Left ventricle myocardium inferior (tissue), 1 donor: ENCODE measurements at regions not wholly inside any gene's neighbourhood (a gene's known extent, or its start where the extent isn't known, plus 50 kb on each side); places are given as distances from the start of the nearest gene placed in this dataset.

Experiments used
- DNase-seq: peaks from one replicate; pipeline ENCODE4 v3.0.0-alpha.2; 2020
- H3K27ac ChIP-seq: fragments of 200-600 bp; replicated peaks from 2 replicates; pipeline ENCODE4 v1.8.0; 2021
- H3K27me3 ChIP-seq: fragments of 200-600 bp; 2 replicates; pipeline ENCODE4 v1.8.0; 2021; ENCODE audit warnings: low read depth
- H3K36me3 ChIP-seq: fragments of 200-600 bp; 2 replicates; pipeline ENCODE4 v1.8.0; 2021
- H3K4me1 ChIP-seq: fragments of 200-600 bp; 2 replicates; pipeline ENCODE4 v1.8.0; 2021
- H3K4me3 ChIP-seq: fragments of 200-600 bp; 2 replicates; pipeline ENCODE4 v1.8.0; 2021; ENCODE audit warnings: mild to moderate bottlenecking, moderate library complexity
- H3K9me3 ChIP-seq: fragments of 200-600 bp; replicated peaks from 2 replicates; pipeline ENCODE4 v1.8.0; 2021
- CTCF ChIP-seq: fragments of 200-600 bp; IDR thresholded peaks from 2 replicates; pipeline ENCODE4 v1.8.0; 2021; ENCODE audit warnings: antibody characterized with exemption, mild to moderate bottlenecking, borderline replicate concordance
- intact Hi-C: fragments of 100-400 bp; cut with micrococcal nuclease; formaldehyde crosslinking; loops from one replicate; pipeline ENCODE4 v1.11.0; 2022
- donor health status: DM: no; HTN: yes; CAD: no; lungs with severe emphysema.

GRCh38 chr9:102047549-102047948, 309.1 kb upstream of the GRIN3A start:
- no peaks in the 10 kb centered on the region for H3K4me1 ChIP-seq
- H3K27me3 ChIP-seq, result no peaks in the 10 kb centered on the region
- no peaks in the 10 kb centered on the region for H3K9me3 ChIP-seq
- H3K27ac ChIP-seq, result no peak overlapping the region
- no peaks in the 10 kb centered on the region for H3K36me3 ChIP-seq
- H3K4me3 ChIP-seq, result no peak overlapping the region
- no peak for TF ChIP-seq CTCF
- DNase-seq, result no peak
- intact Hi-C loops, result no loop called here

- no peaks in the 10 kb centered on the region for H3K4me1 ChIP-seq
- no peak for TF ChIP-seq CTCF
- H3K27me3 ChIP-seq, result no peaks in the 10 kb centered on the region
- no peaks in the 10 kb centered on the region for H3K36me3 ChIP-seq
- H3K27ac ChIP-seq, result no peak overlapping the region
- no peak overlapping the region for H3K4me3 ChIP-seq
- H3K9me3 ChIP-seq, result no peaks in the 10 kb centered on the region
- DNase-seq, result no peak
- intact Hi-C loops, result no loop called here
These were observed 305.7 kb upstream of the GRIN3A start for GRCh38 chr9:102044133-102044532.

- Histone ChIP-seq H3K36me3 (no peaks in the 10 kb centered on the region), H3K27ac (no peak overlapping the region), H3K4me3 (no peak overlapping the region), H3K9me3 (peaks cover 5% of the 10 kb centered on the region), H3K27me3 (no peaks in the 10 kb centered on the region), H3K4me1 (no peaks in the 10 kb centered on the region)
- TF ChIP-seq CTCF, result no peak
- intact Hi-C loops, result no loop called here
- no peak for DNase-seq
These were observed 299.6 kb upstream of the GRIN3A start for GRCh38 chr9:102038006-102038405.

DNA sequence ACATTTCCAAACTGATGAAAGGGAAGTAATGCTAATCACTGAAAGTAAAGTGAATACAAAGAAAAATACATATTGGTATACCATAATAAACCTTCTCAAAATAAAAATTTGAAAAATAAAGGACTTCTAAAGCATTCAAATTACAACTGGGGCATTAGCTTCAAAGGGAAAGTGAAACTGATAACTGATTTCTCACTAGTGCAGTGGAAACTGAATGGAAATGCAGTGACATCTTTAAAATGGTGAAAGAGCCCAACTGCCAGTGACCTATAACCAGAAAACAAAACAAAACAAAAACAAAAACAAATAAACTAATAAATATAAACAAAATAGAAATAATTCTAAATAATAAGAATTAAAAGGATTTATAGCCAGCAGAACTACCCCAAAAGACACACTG, 297.5 kb upstream of the GRIN3A start:
- no peak overlapping the region for H3K4me3 ChIP-seq
- H3K36me3 ChIP-seq, result no peaks in the 10 kb centered on the region
- TF ChIP-seq CTCF, result no peak
- no peaks in the 10 kb centered on the region for H3K4me1 ChIP-seq
- H3K27ac ChIP-seq, result no peak overlapping the region
- DNase-seq, result no peak
- H3K9me3 ChIP-seq, result peaks cover 5% of the 10 kb centered on the region
- H3K27me3 ChIP-seq, result no peaks in the 10 kb centered on the region
- intact Hi-C loops, result no loop called here

DNA sequence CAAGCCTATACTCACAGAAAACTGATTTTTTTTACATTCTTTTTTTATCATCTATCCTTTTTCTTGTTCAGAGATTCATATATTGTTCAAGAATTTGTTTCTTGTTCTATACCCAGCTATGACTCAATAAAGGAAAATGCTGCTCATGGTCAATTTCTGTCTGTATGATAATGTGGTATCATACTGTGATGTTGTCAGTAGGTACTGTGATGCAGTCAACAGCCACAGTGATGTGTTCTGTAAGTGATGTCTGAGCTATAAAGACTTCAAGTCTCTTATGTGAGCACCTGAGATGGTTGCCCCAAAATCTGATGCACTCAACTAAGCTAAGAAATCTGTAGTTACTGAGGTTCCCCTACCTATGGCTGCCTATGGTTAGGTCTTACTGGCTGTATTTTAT, 294.2 kb upstream of the GRIN3A start:
- H3K27me3 ChIP-seq, result no peaks in the 10 kb centered on the region
- intact Hi-C loops, result no loop called here
- H3K4me1 ChIP-seq, result no peaks in the 10 kb centered on the region
- H3K27ac ChIP-seq, result no peak overlapping the region
- no peaks in the 10 kb centered on the region for H3K36me3 ChIP-seq
- H3K4me3 ChIP-seq, result no peak overlapping the region
- DNase-seq, result no peak
- no peak for TF ChIP-seq CTCF
- H3K9me3 ChIP-seq, result peaks cover 11% of the 10 kb centered on the region

GRCh38 chr9:102000956-102001355, 262.5 kb upstream of the GRIN3A start:
- Histone ChIP-seq H3K36me3 (no peaks in the 10 kb centered on the region), H3K9me3 (no peaks in the 10 kb centered on the region), H3K27me3 (no peaks in the 10 kb centered on the region), H3K4me1 (no peaks in the 10 kb centered on the region), H3K4me3 (no peak overlapping the region), H3K27ac (no peak overlapping the region)
- intact Hi-C loops, result no loop called here
- TF ChIP-seq CTCF, result no peak
- DNase-seq, result no peak
